ENCODE measurements at regions not wholly inside any gene's neighbourhood (a gene's known extent, or its start where the extent isn't known, plus 50 kb on each side); places are given as distances from the start of the nearest gene placed in this dataset.

- TF ChIP-seq POLR2A (IDR thresholded peaks at IDR 0.05; ENCODE audit: low read depth) = no peak
- TF ChIP-seq CTCF (IDR thresholded peaks at IDR 0.05) = no peak
Measured at GRCh38 chr5:13552361-13552760, 392.1 kb downstream of the DNAH5 start.

All from esophagus muscularis mucosa (tissue), 3 donors.